HPDE6-E6E7 (cell line): ENCODE measurements at regions not wholly inside any gene's neighbourhood (a gene's known extent, or its start where the extent isn't known, plus 50 kb on each side); places are given as distances from the start of the nearest gene placed in this dataset.

Experiments
- DNase-seq: peaks from one replicate; pipeline ENCODE4 v3.0.0; 2011; ENCODE audit warnings: missing footprints; ENCODE audit errors: extremely low spot score

GRCh38 chr2:144605231-144605840 lies 85.4 kb upstream of the ZEB2 start:
- DNase-seq: no peak

GRCh38 chr2:144603334-144603733 lies 83.4 kb upstream of the ZEB2 start:
- no peak for DNase-seq

- no peak for DNase-seq
Measured at GRCh38 chr2:144598906-144599305, 79.0 kb upstream of the ZEB2 start.

- DNase-seq: no peak
Measured at GRCh38 chr2:144597894-144598593, 78.1 kb upstream of the ZEB2 start.

- DNase-seq: no peak
Measured at GRCh38 chr2:144597388-144597787, 77.5 kb upstream of the ZEB2 start.

- DNase-seq: peak; percentile 41
Measured at GRCh38 chr2:144596073-144596871, 76.4 kb upstream of the ZEB2 start.

- DNase-seq: no peak
Measured at GRCh38 chr2:144595686-144596072, 75.8 kb upstream of the ZEB2 start.

- no peak for DNase-seq
Measured at GRCh38 chr2:144595279-144595678, 75.4 kb upstream of the ZEB2 start.

- no peak for DNase-seq
Measured at GRCh38 chr2:144593803-144594202, 73.9 kb upstream of the ZEB2 start.

GRCh38 chr2:144592500-144593256 lies 72.8 kb upstream of the ZEB2 start:
- DNase-seq: no peak

GRCh38 chr2:144587306-144587705 lies 67.4 kb upstream of the ZEB2 start:
- DNase-seq: no peak

GRCh38 chr2:144586476-144586875 lies 66.6 kb upstream of the ZEB2 start:
- DNase-seq: no peak

- peak; percentile 35 for DNase-seq
Measured at GRCh38 chr2:144583741-144584453, 64.0 kb upstream of the ZEB2 start.

- DNase-seq: no peak
Measured at GRCh38 chr2:144583381-144583729, 63.4 kb upstream of the ZEB2 start.

GRCh38 chr2:144582651-144583380 lies 62.9 kb upstream of the ZEB2 start:
- DNase-seq: no peak

- no peak for DNase-seq
Measured at GRCh38 chr2:144580521-144581161, 60.7 kb upstream of the ZEB2 start.

GRCh38 chr2:144579556-144579955 lies 59.6 kb upstream of the ZEB2 start:
- no peak for DNase-seq

- DNase-seq: no peak
Measured at GRCh38 chr2:144578099-144578498, 58.2 kb upstream of the ZEB2 start.

- DNase-seq: no peak
Measured at GRCh38 chr2:144572977-144573376, 53.1 kb upstream of the ZEB2 start.

- DNase-seq: no peak
Measured at GRCh38 chr2:144571770-144572169, 51.9 kb upstream of the ZEB2 start.
